Adrenal gland (tissue), 9 donors: ENCODE measurements at regions not wholly inside any gene's neighbourhood (a gene's known extent, or its start where the extent isn't known, plus 50 kb on each side); places are given as distances from the start of the nearest gene placed in this dataset.

Experiments used
- DNase-seq, 7 donors: peaks; one replicate each; pipeline ENCODE4 v3.0.0-alpha.2; 2019 to 2020
- H3K27ac ChIP-seq, 5 donors: fragments of 200-600 bp; sonication (generic) in 4 of 5; 1 replicate in 3 of 5; 2 replicates in 2 of 5; pipeline versions ENCODE4 v1.5.1 to v1.8.0; 2016 to 2020; ENCODE audit warnings: mild to moderate bottlenecking in 1 of 5
- H3K27me3 ChIP-seq: fragments of 200-600 bp; 2 replicates; pipeline ENCODE4 v1.8.0; 2021
- H3K36me3 ChIP-seq, 2 donors: fragments of 200-600 bp; replicated peaks in 1 of 2; 1 replicate in 1 of 2; 2 replicates in 1 of 2; pipeline versions ENCODE4 v1.5.1 to v1.8.0; 2018 to 2022
- H3K4me1 ChIP-seq, 2 donors: fragments of 200-600 bp; replicated peaks in 1 of 2; 1 replicate in 1 of 2; 2 replicates in 1 of 2; pipeline versions ENCODE4 v1.5.1 to v1.8.0; 2018 to 2021
- H3K4me3 ChIP-seq, 4 donors: fragments of 200-600 bp; sonication (generic) in 3 of 4; one replicate each; pipeline ENCODE4 v1.5.1; 2016 to 2018
- H3K9me3 ChIP-seq, 3 donors: fragments of 200-600 bp; sonication (generic) in 1 of 3; replicated peaks in 1 of 3; 1 replicate in 2 of 3; 2 replicates in 1 of 3; pipeline versions ENCODE4 v1.5.1 to v1.8.0; 2016 to 2021
- CTCF ChIP-seq, 6 experiments: fragments of 450-650 bp in 4 of 6; fragments of 200-600 bp in 2 of 6; sonication (generic) in 1 of 6; IDR thresholded peaks; 1 replicate in 5 of 6; 2 replicates in 1 of 6; pipeline versions ENCODE4 v1.5.1 to v1.8.0; 2016 to 2021; ENCODE audit warnings: antibody characterized with exemption in 6 of 6, mild to moderate bottlenecking in 2 of 6, moderate library complexity in 1 of 6
- POLR2A ChIP-seq, 2 donors: fragments of 450-650 bp; IDR thresholded peaks; one replicate each; pipeline ENCODE4 v1.6.1; 2017; ENCODE audit warnings: antibody characterized with exemption in 2 of 2, mild to moderate bottlenecking in 2 of 2, moderate library complexity in 1 of 2
- WGBS, 4 donors: extraction: QIAGEN DNeasy Blood & Tissue Kit in 2 of 4; methylation state at CpG; one replicate each; pipeline versions ENCODE4 v1.1.5 to v1.1.7; 2013 to 2017; 5-methylcytosine and 5-hydroxymethylcytosine counted together
- intact Hi-C, 2 donors: fragments of 100-400 bp; cut with DNase I; formaldehyde crosslinking; loops; one replicate each; pipeline versions ENCODE4 v1.14.1 to v1.15.0; 2022 to 2023
- donor health status: healthy with polysubstance abuse.
- donor health status: Bipolar disorder and iron deficiency.
- donor health status: DM: yes; HTN: yes; CAD: no.
- donor health status: DM: no; HTN: no; CAD: no.
- donor health status: DM: no; HTN: no; CAD: no.

GRCh38 chr5:99386406-99387077 lies 457.7 kb upstream of the CHD1 start:
- WGBS, 4 donors = 63 to 76% (median 71%) methylated on average over 1 of the region's 1 CpG
- DNase-seq = no peak
- no peaks in the 10 kb centered on the region for H3K9me3 ChIP-seq
- H3K4me3 ChIP-seq = no peak overlapping the region
- intact Hi-C loops = no loop called here
- no peaks in the 10 kb centered on the region for H3K27me3 ChIP-seq
- no peaks in the 10 kb centered on the region for H3K36me3 ChIP-seq
- H3K4me1 ChIP-seq = no peaks in the 10 kb centered on the region
- TF ChIP-seq POLR2A (IDR thresholded peaks at IDR 0.05) (no peak), CTCF (IDR thresholded peaks at IDR 0.05) (no peak)
- H3K27ac ChIP-seq = no peak overlapping the region

- no peaks in the 10 kb centered on the region for H3K9me3 ChIP-seq
- intact Hi-C loops = no loop called here
These were observed 450.4 kb upstream of the CHD1 start for GRCh38 chr5:99379187-99379586.

GRCh38 chr5:99378443-99378842 lies 449.6 kb upstream of the CHD1 start:
- TF ChIP-seq CTCF (IDR thresholded peaks at IDR 0.05) = no peak
- TF ChIP-seq POLR2A (IDR thresholded peaks at IDR 0.05) = no peak

More at GRCh38 chr5:99379187-99379586, 450.4 kb upstream of the CHD1 start:
- Histone ChIP-seq H3K4me1 (no peaks in the 10 kb centered on the region), H3K36me3 (no peaks in the 10 kb centered on the region), H3K27me3 (no peaks in the 10 kb centered on the region), H3K27ac (no peak overlapping the region), H3K4me3 (no peak overlapping the region)
- no peak for TF ChIP-seq CTCF (IDR thresholded peaks at IDR 0.05)
- TF ChIP-seq POLR2A (IDR thresholded peaks at IDR 0.05) = no peak
- 58 to 72% (median 65%) methylated on average over 4 of the region's 4 CpGs for WGBS, 4 donors
- no peak for DNase-seq

GRCh38 chr5:99369797-99370593 lies 441.2 kb upstream of the CHD1 start:
- Histone ChIP-seq H3K27ac (no peak overlapping the region), H3K36me3 (no peaks in the 10 kb centered on the region), H3K9me3 (no peaks in the 10 kb centered on the region), H3K4me3 (no peak overlapping the region), H3K4me1 (no peaks in the 10 kb centered on the region), H3K27me3 (no peaks in the 10 kb centered on the region)
- WGBS, 4 donors = 65 to 78% (median 69%) methylated on average over 3 of the region's 3 CpGs
- DNase-seq = no peak
- TF ChIP-seq POLR2A (IDR thresholded peaks at IDR 0.05) (no peak), CTCF (IDR thresholded peaks at IDR 0.05) (no peak)
- intact Hi-C loops = no loop called here

More at GRCh38 chr5:99378443-99378842, 449.6 kb upstream of the CHD1 start:
- intact Hi-C loops = no loop called here
- no peaks in the 10 kb centered on the region for H3K36me3 ChIP-seq
- H3K27me3 ChIP-seq = no peaks in the 10 kb centered on the region
- no peak for DNase-seq
- H3K27ac ChIP-seq = no peak overlapping the region
- whole genome bisulfite sequencing, 4 donors = 33 to 63% (median 43%) methylated on average over 2 of the region's 2 CpGs
- no peaks in the 10 kb centered on the region for H3K9me3 ChIP-seq
- H3K4me1 ChIP-seq = no peaks in the 10 kb centered on the region
- H3K4me3 ChIP-seq = no peak overlapping the region
